HepG2 (cell line): ENCODE measurements at regions not wholly inside any gene's neighbourhood (a gene's known extent, or its start where the extent isn't known, plus 50 kb on each side); places are given as distances from the start of the nearest gene placed in this dataset.

ENCODE experiments used
- ATAC-seq: fragments of 200-7000 bp; cut with Tn5 transposase; 3 replicates; pipeline ENCODE4 v1.9.1; 2020; ENCODE audit warnings: mild to moderate bottlenecking, moderate library complexity
- BruUV-seq: library from RNA; stranded (reverse); fragments of 400-500 nt; replicated peaks from 2 replicates; lab custom pipeline; 2021; lab: Mats Ljungman, UMichigan
- CTCF ChIA-PET: fragments of 300-600 bp; formaldehyde crosslinking; extraction: SDS; loops from one replicate; lab custom pipeline; 2021; ENCODE audit warnings: low total read pairs, inconsistent platforms, low intra/inter-chr PET ratio; lab: Yijun Ruan, JAX
- POLR2A ChIA-PET: fragments of 350-600 bp; sonication (Branson Sonifier 250); formaldehyde crosslinking; loops from one replicate; lab custom pipeline; 2020; ENCODE audit warnings: antibody characterized with exemption, inconsistent platforms; lab: Yijun Ruan, JAX
- DNase-seq: peaks from one replicate; pipeline ENCODE4 v3.0.0-alpha.2; 2015; ENCODE audit warnings: low spot score
- FAIRE-seq: peaks from 3 replicates; lab custom pipeline; 2011; peaks lifted over from hg19 to GRCh38; lab: Jason Lieb, UNC
- H2AFZ ChIP-seq: one replicate; pipeline ENCODE4 v1.6.1; 2011; ENCODE audit warnings: low read length, inconsistent platforms
- H3K27ac ChIP-seq: fragments of 300-600 bp; 3 replicates; pipeline ENCODE4 v1.8.0; 2011; ENCODE audit warnings: mixed run types, mild to moderate bottlenecking, mixed read lengths, low read length, inconsistent platforms; ENCODE audit not compliant: insufficient read depth; ENCODE audit errors: extremely low read length
- H3K27me3 ChIP-seq, 2 experiments: fragments of 200-600 bp in 1 of 2; 2 replicates in 1 of 2; 3 replicates in 1 of 2; pipeline versions ENCODE4 v1.6.0 to v1.8.0; 2011; ENCODE audit warnings: low read length in 2 of 2, mild to moderate bottlenecking in 2 of 2, moderate library complexity in 2 of 2, inconsistent platforms in 1 of 2; ENCODE audit not compliant: insufficient read depth in 2 of 2, control insufficient read depth in 1 of 2
- H3K36me3 ChIP-seq, 2 experiments: fragments of 200-600 bp in 1 of 2; replicated peaks in 1 of 2; 2 replicates in 1 of 2; 3 replicates in 1 of 2; pipeline versions ENCODE4 v1.5.1 to v1.8.0; 2011; ENCODE audit warnings: low read length in 2 of 2, inconsistent platforms in 1 of 2; ENCODE audit not compliant: insufficient read depth in 2 of 2, control insufficient read depth in 1 of 2
- H3K4me1 ChIP-seq: 2 replicates; pipeline ENCODE4 v1.5.1; 2012; ENCODE audit warnings: low read length, inconsistent platforms; ENCODE audit not compliant: insufficient read depth
- H3K4me2 ChIP-seq: 2 replicates; pipeline ENCODE4 v1.6.0; 2011; ENCODE audit warnings: low read depth, low read length, inconsistent platforms
- H3K4me3 ChIP-seq, 3 experiments: fragments of 200-600 bp in 1 of 3; sonication (generic), shearing (Covaris generic) in 1 of 3; replicated peaks in 1 of 3; 2 replicates each; pipeline ENCODE4 v1.5.1; 2011 to 2016; ENCODE audit warnings: low read length in 3 of 3, inconsistent platforms in 2 of 3, low read depth in 2 of 3, mild to moderate bottlenecking in 2 of 3, control low read depth in 1 of 3, mixed read lengths in 1 of 3; ENCODE audit not compliant: insufficient read depth in 1 of 3
- H3K79me2 ChIP-seq: one replicate; pipeline ENCODE4 v1.6.1; 2011; ENCODE audit warnings: low read length, inconsistent platforms; ENCODE audit not compliant: insufficient read depth
- H3K9ac ChIP-seq: 2 replicates; pipeline ENCODE4 v1.6.0; 2011; ENCODE audit warnings: mild to moderate bottlenecking, low read depth, low read length, inconsistent platforms; ENCODE audit not compliant: insufficient read depth
- H3K9me3 ChIP-seq: 2 replicates; pipeline ENCODE4 v1.5.1; 2012; ENCODE audit warnings: mild to moderate bottlenecking, low read length
- H4K20me1 ChIP-seq: 2 replicates; pipeline ENCODE4 v1.6.0; 2011; ENCODE audit warnings: inconsistent platforms, mild to moderate bottlenecking, low read length, moderate library complexity; ENCODE audit not compliant: insufficient read depth
- BCLAF1 ChIP-seq: fragments of 450-650 bp; IDR thresholded peaks from 2 replicates; pipeline ENCODE4 v1.6.1; 2017; ENCODE audit warnings: mild to moderate bottlenecking
- CEBPG ChIP-seq: IDR thresholded peaks from 2 replicates; pipeline ENCODE4 v1.6.1; 2016
- KLF9 ChIP-seq: IDR thresholded peaks from 2 replicates; pipeline ENCODE4 v1.6.1; 2016; ENCODE audit warnings: low read depth
- MAZ ChIP-seq, 2 experiments: sonication (generic) in 1 of 2; formaldehyde crosslinking in 1 of 2; IDR thresholded peaks; 2 replicates each; pipeline versions ENCODE4 v1.5.0 to v1.6.1; 2012 to 2020; ENCODE audit warnings: low read depth in 2 of 2, mild to moderate bottlenecking in 2 of 2, borderline replicate concordance in 1 of 2, improper control_type of control experiment in 1 of 2, low read length in 1 of 2, missing genetic modification reagents in 1 of 2, moderate library complexity in 1 of 2
- MTF2 ChIP-seq: sonication (generic); formaldehyde crosslinking; IDR thresholded peaks from 2 replicates; pipeline ENCODE4 v1.5.0; 2020; ENCODE audit warnings: missing genetic modification reagents, borderline replicate concordance
- PLSCR1 ChIP-seq: sonication (generic); formaldehyde crosslinking; IDR thresholded peaks from 2 replicates; pipeline ENCODE4 v1.5.0; 2020; ENCODE audit warnings: missing genetic modification reagents, mild to moderate bottlenecking, borderline replicate concordance
- POLR2AphosphoS5 ChIP-seq: IDR thresholded peaks from 2 replicates; pipeline ENCODE4 v1.6.1; 2012; ENCODE audit warnings: low read depth, low read length
- SATB2 ChIP-seq: sonication (generic); formaldehyde crosslinking; IDR thresholded peaks from 2 replicates; pipeline ENCODE4 v1.5.0; 2020; ENCODE audit warnings: missing genetic modification reagents
- SP4 ChIP-seq: sonication (generic); formaldehyde crosslinking; IDR thresholded peaks from 2 replicates; pipeline ENCODE4 v1.8.1; 2023; ENCODE audit warnings: mild to moderate bottlenecking, missing genetic modification reagents
- TCF7 ChIP-seq: sonication (generic); IDR thresholded peaks from 2 replicates; pipeline ENCODE4 v1.6.1; 2016; ENCODE audit warnings: antibody characterized with exemption, low read depth
- ZKSCAN5 ChIP-seq: sonication (generic); formaldehyde crosslinking; IDR thresholded peaks from 2 replicates; pipeline ENCODE4 v1.5.1; 2020; ENCODE audit warnings: mild to moderate bottlenecking, missing genetic modification reagents
- ZMYM4 ChIP-seq: sonication (generic); formaldehyde crosslinking; IDR thresholded peaks from 2 replicates; pipeline ENCODE4 v1.8.1; 2023; ENCODE audit warnings: mild to moderate bottlenecking, missing genetic modification reagents
- ZNF230 ChIP-seq: sonication (generic); formaldehyde crosslinking; IDR thresholded peaks from 2 replicates; pipeline ENCODE4 v1.4.0; 2020; ENCODE audit warnings: mild to moderate bottlenecking, missing genetic modification reagents
- ZNF275 ChIP-seq: sonication (generic); formaldehyde crosslinking; IDR thresholded peaks from 2 replicates; pipeline ENCODE4 v1.8.0; 2022; ENCODE audit warnings: missing genetic modification reagents, mild to moderate bottlenecking, inconsistent platforms, borderline replicate concordance
- WGBS: methylation state at CpG from one replicate; pipeline ENCODE4 v1.1.6; 2017; ENCODE audit warnings: low lambda C conversion rate; 5-methylcytosine and 5-hydroxymethylcytosine counted together
- in situ Hi-C: cut with HindIII; loops from 2 replicates; pipeline ENCODE4 v1.10.0; 2017; ENCODE audit warnings: low pct_unique_long_range_greater_than_20kb; ENCODE audit not compliant: extremely low pct_ligation_motif_present
- intact Hi-C: fragments of 100-400 bp; cut with micrococcal nuclease; formaldehyde crosslinking; loops from one replicate; pipeline ENCODE4 v1.10.0; 2022; ENCODE audit not compliant: unreplicated experiment

GRCh38 chr2:144670080-144670479 is 150.2 kb upstream of the ZEB2 start:
- ATAC-seq, result no peak
- TF ChIP-seq ZMYM4 (CRISPR knock-in tag), result no peak
- TF ChIP-seq, all 625 proteins: peak for 0
- Histone ChIP-seq H3K79me2 (no peaks in the 10 kb centered on the region), H3K27me3 (no peaks in the 10 kb centered on the region), H3K9me3 (no peaks in the 10 kb centered on the region), H2AFZ (no peak overlapping the region), H3K4me3 (no peak overlapping the region), H3K36me3 (no peaks in the 10 kb centered on the region), H3K27ac (no peak overlapping the region), H3K4me2 (no peak overlapping the region), H3K9ac (no peak overlapping the region), H4K20me1 (no peaks in the 10 kb centered on the region), H3K4me1 (no peaks in the 10 kb centered on the region)
- intact Hi-C loops (no loop called here), in situ Hi-C loops (no loop called here)
- WGBS, result 0% methylated on average over 2 of the region's 2 CpGs
- no TSS peak for BruUV-seq
- CTCF ChIA-PET, result no interaction called here
- DNase-seq, result no peak
- FAIRE-seq, result no peak
- POLR2A ChIA-PET, result no interaction called here

- H3K4me3 ChIP-seq, result no peak overlapping the region
- no peak overlapping the region for H3K4me2 ChIP-seq
- no peaks in the 10 kb centered on the region for H3K79me2 ChIP-seq
- no peaks in the 10 kb centered on the region for H3K4me1 ChIP-seq
- DNase-seq, result no peak
- H4K20me1 ChIP-seq, result no peaks in the 10 kb centered on the region
- no peaks in the 10 kb centered on the region for H3K27me3 ChIP-seq
- in situ Hi-C loops (no loop called here), intact Hi-C loops (no loop called here)
- no peak for FAIRE-seq
- no peak overlapping the region for H3K9ac ChIP-seq
- no peak for ATAC-seq
- no peak overlapping the region for H2AFZ ChIP-seq
- BruUV-seq, result no TSS peak
- 3% methylated on average over 7 of the region's 7 CpGs for WGBS
- H3K9me3 ChIP-seq, result no peaks in the 10 kb centered on the region
- ChIA-PET POLR2A (no interaction called here), CTCF (no interaction called here)
- H3K27ac ChIP-seq, result no peak overlapping the region
- no peaks in the 10 kb centered on the region for H3K36me3 ChIP-seq
- TF ChIP-seq PLSCR1 (CRISPR knock-in tag) (no peak), MTF2 (no peak), KLF9 (no peak), SATB2 (CRISPR knock-in tag) (no peak), MAZ (IDR thresholded peaks at IDR 0.05; ENCODE audit: borderline replicate concordance, low read depth, low read length) (no peak), MAZ (CRISPR knock-in tag; IDR thresholded peaks at IDR 0.05; ENCODE audit: low read depth) (no peak), BCLAF1 (no peak), POLR2AphosphoS5 (no peak), TCF7 (no peak), ZNF275 (CRISPR knock-in tag) (no peak), ZKSCAN5 (CRISPR knock-in tag) (no peak), ZNF230 (CRISPR knock-in tag) (no peak), SP4 (no peak), CEBPG (CRISPR knock-in tag) (no peak)
Measured at GRCh38 chr2:144669196-144669987, 149.5 kb upstream of the ZEB2 start.
